Activated CD4-positive, alpha-beta T cell treated with anti-CD3 and anti-CD28 coated beads, Interleukin-2, amount 10 ng/mL, durations not matched to agents 24 days and 14 days (primary cell): ENCODE measurements at regions not wholly inside any gene's neighbourhood (a gene's known extent, or its start where the extent isn't known, plus 50 kb on each side); places are given as distances from the start of the nearest gene placed in this dataset.

Source experiments
- DNase-seq: peaks from one replicate; pipeline ENCODE4 v3.0.0; 2022
- H3K27ac Mint-ChIP-seq: one replicate; pipeline ENCODE4 v1.8.0; 2022; ENCODE audit warnings: mild to moderate bottlenecking, mixed read lengths
- H3K27me3 Mint-ChIP-seq: one replicate; pipeline ENCODE4 v1.8.0; 2022; ENCODE audit warnings: mixed read lengths
- H3K36me3 Mint-ChIP-seq: one replicate; pipeline ENCODE4 v1.8.0; 2022; ENCODE audit warnings: low read depth, mild to moderate bottlenecking, mixed read lengths
- H3K4me1 Mint-ChIP-seq: one replicate; pipeline ENCODE4 v1.8.0; 2021; ENCODE audit warnings: mixed read lengths
- H3K4me3 Mint-ChIP-seq: one replicate; pipeline ENCODE4 v1.8.0; 2022; ENCODE audit warnings: mild to moderate bottlenecking, moderate library complexity, mixed read lengths
- H3K9me3 Mint-ChIP-seq: one replicate; pipeline ENCODE4 v1.8.0; 2021; ENCODE audit warnings: mixed read lengths
- intact Hi-C: fragments of 100-400 bp; cut with micrococcal nuclease; formaldehyde crosslinking; loops from one replicate; pipeline ENCODE4 v1.15.1; 2023

GRCh38 chr7:26616235-26616634 is 248.2 kb downstream of the SKAP2 start:
- no peaks in the 10 kb centered on the region for H3K36me3 Mint-ChIP-seq
- H3K27me3 Mint-ChIP-seq: peaks cover 2% of the 10 kb centered on the region
- no peak overlapping the region for H3K4me3 Mint-ChIP-seq
- intact Hi-C loops: no loop called here
- no peak overlapping the region for H3K27ac Mint-ChIP-seq
- H3K9me3 Mint-ChIP-seq: no peaks in the 10 kb centered on the region
- H3K4me1 Mint-ChIP-seq: no peaks in the 10 kb centered on the region
- no peak for DNase-seq

- no peaks in the 10 kb centered on the region for H3K4me1 Mint-ChIP-seq
- no peaks in the 10 kb centered on the region for H3K36me3 Mint-ChIP-seq
- no peak overlapping the region for H3K4me3 Mint-ChIP-seq
- intact Hi-C loops: no loop called here
- H3K9me3 Mint-ChIP-seq: no peaks in the 10 kb centered on the region
- peaks cover 2% of the 10 kb centered on the region for H3K27me3 Mint-ChIP-seq
- no peak overlapping the region for H3K27ac Mint-ChIP-seq
- no peak for DNase-seq
Measured at GRCh38 chr7:26617066-26617465, 247.3 kb downstream of the SKAP2 start.
